ENCODE measurements at regions not wholly inside any gene's neighbourhood (a gene's known extent, or its start where the extent isn't known, plus 50 kb on each side); places are given as distances from the start of the nearest gene placed in this dataset.

- no peak for TF ChIP-seq ZNF565 (CRISPR knock-in tag; conservative IDR thresholded peaks at IDR 0.05; ENCODE audit: low read depth)
- no peak for TF ChIP-seq CREB5 (CRISPR knock-in tag; IDR thresholded peaks at IDR 0.05; ENCODE audit: low read depth)
- no peak for TF ChIP-seq PATZ1 (CRISPR knock-in tag; IDR thresholded peaks at IDR 0.05; ENCODE audit: borderline replicate concordance)
- no peak for TF ChIP-seq PPARA (CRISPR knock-in tag; IDR thresholded peaks at IDR 0.05; ENCODE audit: borderline replicate concordance)
Measured at GRCh38 chr17:6938637-6939036, 57.2 kb upstream of the ALOX12 start.

Measured in SK-N-SH treated with all-trans-retinoic acid at 6 μM for 48 hours (cell line).